GM21381 (cell line): ENCODE measurements at regions not wholly inside any gene's neighbourhood (a gene's known extent, or its start where the extent isn't known, plus 50 kb on each side); places are given as distances from the start of the nearest gene placed in this dataset.

Experiments used
- ATAC-seq: cut with Tn5 transposase; IDR thresholded peaks from one replicate; pipeline ENCODE4 v1.9.1; 2021; ENCODE audit warnings: mild to moderate bottlenecking, moderate library complexity; ENCODE audit not compliant: unreplicated experiment

- no peak for ATAC-seq
These were observed 392.3 kb downstream of the OMA1 start for GRCh38 chr1:58154256-58154655.

GRCh38 chr1:58152697-58153096 lies 393.8 kb downstream of the OMA1 start:
- ATAC-seq, result no peak

GRCh38 chr1:58149271-58149812 lies 397.2 kb downstream of the OMA1 start:
- no peak for ATAC-seq

GRCh38 chr1:58144698-58145270 lies 401.7 kb downstream of the OMA1 start:
- ATAC-seq, result no peak

GRCh38 chr1:58143972-58144697 lies 402.4 kb downstream of the OMA1 start:
- ATAC-seq, result no peak

GRCh38 chr1:58136387-58136786 lies 410.1 kb downstream of the OMA1 start:
- no peak for ATAC-seq

- ATAC-seq, result no peak
These were observed 410.7 kb downstream of the OMA1 start for GRCh38 chr1:58135821-58136321.

- ATAC-seq, result no peak
These were observed 413.0 kb downstream of the OMA1 start for GRCh38 chr1:58133562-58133961.

- no peak for ATAC-seq
These were observed 423.5 kb downstream of the OMA1 start for GRCh38 chr1:58123051-58123450.

- no peak for ATAC-seq
These were observed 426.6 kb downstream of the OMA1 start for GRCh38 chr1:58119971-58120370.

- no peak for ATAC-seq
These were observed 430.2 kb downstream of the OMA1 start for GRCh38 chr1:58116284-58116683.

GRCh38 chr1:58109646-58110200 lies 436.8 kb downstream of the OMA1 start:
- no peak for ATAC-seq

GRCh38 chr1:58108783-58109182 lies 437.7 kb downstream of the OMA1 start:
- ATAC-seq, result no peak

- no peak for ATAC-seq
These were observed 438.6 kb downstream of the OMA1 start for GRCh38 chr1:58107943-58108342.

- ATAC-seq, result peak; percentile 68
These were observed 441.6 kb downstream of the OMA1 start for GRCh38 chr1:58104960-58105359.

- no peak for ATAC-seq
These were observed 449.8 kb downstream of the OMA1 start for GRCh38 chr1:58096714-58097113.

GRCh38 chr1:58095183-58095582 lies 451.3 kb downstream of the OMA1 start:
- ATAC-seq, result no peak

- ATAC-seq, result no peak
These were observed 452.3 kb downstream of the OMA1 start for GRCh38 chr1:58094221-58094620.

GRCh38 chr1:58090640-58091039 lies 455.9 kb downstream of the OMA1 start:
- no peak for ATAC-seq

GRCh38 chr1:58089898-58090534 lies 456.5 kb downstream of the OMA1 start:
- no peak for ATAC-seq

- no peak for ATAC-seq
These were observed 462.3 kb downstream of the OMA1 start for GRCh38 chr1:58084266-58084665.

GRCh38 chr1:58082596-58082995 lies 463.9 kb downstream of the OMA1 start:
- ATAC-seq, result no peak
